ENCODE measurements at regions not wholly inside any gene's neighbourhood (a gene's known extent, or its start where the extent isn't known, plus 50 kb on each side); places are given as distances from the start of the nearest gene placed in this dataset.
"Not testable (repeated sequence)": the region's sequence is repeated elsewhere in the genome, so short reads cannot be mapped to it uniquely, and the experiment has no call there.

GRCh38 chr22:47411006-47411405, 648.6 kb downstream of the TBC1D22A start:
- H3K36me3 Mint-ChIP-seq = peaks cover 6% of the 10 kb centered on the region
- peaks cover 0 to 2% (median 0%) of the 10 kb centered on the region in 3 donors for H3K4me1 Mint-ChIP-seq
- H3K27ac Mint-ChIP-seq = no peak overlapping the region
- peaks cover 0 to 3% (median 3%) of the 10 kb centered on the region in 3 donors for H3K9me3 Mint-ChIP-seq
- H3K4me3 Mint-ChIP-seq = no peak overlapping the region
- H3K27me3 Mint-ChIP-seq = peaks cover 3% of the 10 kb centered on the region

- peaks cover 6% of the 10 kb centered on the region for H3K36me3 Mint-ChIP-seq
- H3K27me3 Mint-ChIP-seq = peaks cover 3% of the 10 kb centered on the region
- H3K9me3 Mint-ChIP-seq = peaks cover 0 to 3% (median 3%) of the 10 kb centered on the region in 3 donors
- H3K27ac Mint-ChIP-seq = no peak overlapping the region
- peaks cover 0 to 2% (median 0%) of the 10 kb centered on the region in 3 donors for H3K4me1 Mint-ChIP-seq
- H3K4me3 Mint-ChIP-seq = no peak overlapping the region
Observed at GRCh38 chr22:47409539-47410275, 647.3 kb downstream of the TBC1D22A start.

GRCh38 chr22:47408409-47408808, 646.0 kb downstream of the TBC1D22A start:
- Mint-ChIP-seq H3K36me3 (peaks cover 3% of the 10 kb centered on the region), H3K9me3 (peaks cover 0 to 3% (median 3%) of the 10 kb centered on the region in 3 donors), H3K4me3 (no peak overlapping the region), H3K27me3 (peaks cover 3% of the 10 kb centered on the region), H3K27ac (no peak overlapping the region), H3K4me1 (no peaks in the 10 kb centered on the region)

GRCh38 chr22:47407461-47408025, 645.1 kb downstream of the TBC1D22A start:
- Mint-ChIP-seq H3K27ac (no peak overlapping the region), H3K27me3 (peaks cover 3% of the 10 kb centered on the region), H3K36me3 (peaks cover 8% of the 10 kb centered on the region), H3K9me3 (peaks cover 0 to 3% (median 3%) of the 10 kb centered on the region in 3 donors), H3K4me1 (peaks cover 0 to 1% (median 0%) of the 10 kb centered on the region in 3 donors), H3K4me3 (no peak overlapping the region)

- no peak overlapping the region for H3K4me3 Mint-ChIP-seq
- H3K27ac Mint-ChIP-seq = no peak overlapping the region
- peaks cover 0 to 1% (median 0%) of the 10 kb centered on the region in 3 donors for H3K4me1 Mint-ChIP-seq
- peaks cover 8% of the 10 kb centered on the region for H3K36me3 Mint-ChIP-seq
- peaks cover 0 to 3% (median 3%) of the 10 kb centered on the region in 3 donors for H3K9me3 Mint-ChIP-seq
- peaks cover 3% of the 10 kb centered on the region for H3K27me3 Mint-ChIP-seq
Observed at GRCh38 chr22:47406896-47407295, 644.4 kb downstream of the TBC1D22A start.

GRCh38 chr22:47406180-47406834, 643.9 kb downstream of the TBC1D22A start:
- Mint-ChIP-seq H3K27ac (no peak overlapping the region), H3K27me3 (peaks cover 3% of the 10 kb centered on the region), H3K36me3 (peaks cover 8% of the 10 kb centered on the region)

GRCh38 chr22:47405222-47405621, 642.8 kb downstream of the TBC1D22A start:
- H3K27ac Mint-ChIP-seq, H3K36me3 Mint-ChIP-seq, H3K4me1 Mint-ChIP-seq, H3K4me3 Mint-ChIP-seq, H3K27me3 Mint-ChIP-seq, H3K9me3 Mint-ChIP-seq: not testable (repeated sequence)

More at GRCh38 chr22:47406180-47406834, 643.9 kb downstream of the TBC1D22A start:
- H3K9me3 Mint-ChIP-seq = peaks cover 0 to 3% (median 0%) of the 10 kb centered on the region in 3 donors
- peaks cover 0 to 1% (median 0%) of the 10 kb centered on the region in 3 donors for H3K4me1 Mint-ChIP-seq
- H3K4me3 Mint-ChIP-seq = no peak overlapping the region

- peaks cover 0 to 1% (median 0%) of the 10 kb centered on the region in 3 donors for H3K4me1 Mint-ChIP-seq
- peaks cover 4% of the 10 kb centered on the region for H3K36me3 Mint-ChIP-seq
- H3K27ac Mint-ChIP-seq = no peak overlapping the region
- H3K9me3 Mint-ChIP-seq = no peaks in the 10 kb centered on the region
- H3K27me3 Mint-ChIP-seq = no peaks in the 10 kb centered on the region
- H3K4me3 Mint-ChIP-seq = no peak overlapping the region
Observed at GRCh38 chr22:47402876-47403525, 640.6 kb downstream of the TBC1D22A start.

- Mint-ChIP-seq H3K4me3 (no peak overlapping the region), H3K9me3 (no peaks in the 10 kb centered on the region), H3K4me1 (peaks cover 0 to 1% (median 0%) of the 10 kb centered on the region in 3 donors), H3K27ac (peak overlapping the region in 1 of 3 donors; percentile 39), H3K27me3 (no peaks in the 10 kb centered on the region), H3K36me3 (peaks cover 4% of the 10 kb centered on the region)
Observed at GRCh38 chr22:47401976-47402770, 639.7 kb downstream of the TBC1D22A start.

- H3K4me1 Mint-ChIP-seq = peaks cover 0 to 1% (median 0%) of the 10 kb centered on the region in 3 donors
- no peaks in the 10 kb centered on the region for H3K27me3 Mint-ChIP-seq
Observed at GRCh38 chr22:47401592-47401898, 639.1 kb downstream of the TBC1D22A start.

GRCh38 chr22:47400701-47401591, 638.5 kb downstream of the TBC1D22A start:
- H3K4me1 Mint-ChIP-seq = peaks cover 0 to 1% (median 0%) of the 10 kb centered on the region in 3 donors
- H3K4me3 Mint-ChIP-seq = no peak overlapping the region
- H3K9me3 Mint-ChIP-seq = no peaks in the 10 kb centered on the region
- no peaks in the 10 kb centered on the region for H3K27me3 Mint-ChIP-seq
- H3K36me3 Mint-ChIP-seq = peaks cover 4% of the 10 kb centered on the region
- no peak overlapping the region for H3K27ac Mint-ChIP-seq

More at GRCh38 chr22:47401592-47401898, 639.1 kb downstream of the TBC1D22A start:
- Mint-ChIP-seq H3K9me3 (no peaks in the 10 kb centered on the region), H3K4me3 (no peak overlapping the region), H3K27ac (no peak overlapping the region), H3K36me3 (peaks cover 4% of the 10 kb centered on the region)

- H3K36me3 Mint-ChIP-seq, H3K4me3 Mint-ChIP-seq, H3K4me1 Mint-ChIP-seq, H3K27ac Mint-ChIP-seq, H3K9me3 Mint-ChIP-seq, H3K27me3 Mint-ChIP-seq: not testable (repeated sequence)
Observed at GRCh38 chr22:47400131-47400530, 637.7 kb downstream of the TBC1D22A start.

GRCh38 chr22:47398921-47399790, 636.7 kb downstream of the TBC1D22A start:
- H3K36me3 Mint-ChIP-seq = peaks cover 4% of the 10 kb centered on the region
- no peak overlapping the region for H3K27ac Mint-ChIP-seq
- H3K4me3 Mint-ChIP-seq = no peak overlapping the region
- H3K4me1 Mint-ChIP-seq = peaks cover 0 to 1% (median 0%) of the 10 kb centered on the region in 3 donors
- H3K27me3 Mint-ChIP-seq = no peaks in the 10 kb centered on the region
- no peaks in the 10 kb centered on the region for H3K9me3 Mint-ChIP-seq
